ENCODE measurements at regions not wholly inside any gene's neighbourhood (a gene's known extent, or its start where the extent isn't known, plus 50 kb on each side); places are given as distances from the start of the nearest gene placed in this dataset.

GRCh38 chr6:67736816-67737215, 898.3 kb upstream of the ADGRB3 start:
- ChIA-PET CTCF (no interaction called here), POLR2A (no interaction called here)
- DNase-seq (ENCODE audit: extremely low spot score) = no peak
- TF ChIP-seq CTBP1 (IDR thresholded peaks at IDR 0.05; ENCODE audit: borderline replicate concordance) (no peak), FOXK2 (IDR thresholded peaks at IDR 0.05) (no peak), ELF4 (IDR thresholded peaks at IDR 0.05) (no peak), L3MBTL2 (conservative IDR thresholded peaks at IDR 0.05) (no peak), ARNT (IDR thresholded peaks at IDR 0.05) (no peak), SUZ12 (IDR thresholded peaks at IDR 0.05) (no peak), TARDBP (IDR thresholded peaks at IDR 0.05) (no peak), FOXM1 (IDR thresholded peaks at IDR 0.05; ENCODE audit: borderline replicate concordance) (no peak), FOXA1 (IDR thresholded peaks at IDR 0.05) (no peak), LEF1 (IDR thresholded peaks at IDR 0.05; ENCODE audit: borderline replicate concordance) (no peak), PKNOX1 (IDR thresholded peaks at IDR 0.05) (no peak), SP1 (IDR thresholded peaks at IDR 0.05) (no peak), BHLHE40 (IDR thresholded peaks at IDR 0.05; ENCODE audit: borderline replicate concordance) (no peak), HDGF (IDR thresholded peaks at IDR 0.05; ENCODE audit: borderline replicate concordance) (no peak)

GRCh38 chr6:67736161-67736560, 898.9 kb upstream of the ADGRB3 start:
- POLR2A ChIA-PET = no interaction called here
- CTCF ChIA-PET = no interaction called here
- TF ChIP-seq SUZ12 (IDR thresholded peaks at IDR 0.05) (no peak), L3MBTL2 (conservative IDR thresholded peaks at IDR 0.05) (no peak)

GRCh38 chr6:67735623-67736022, 899.5 kb upstream of the ADGRB3 start:
- POLR2A ChIA-PET = no interaction called here
- TF ChIP-seq BHLHE40 (IDR thresholded peaks at IDR 0.05; ENCODE audit: borderline replicate concordance) (no peak), ARNT (IDR thresholded peaks at IDR 0.05) (no peak), PKNOX1 (IDR thresholded peaks at IDR 0.05) (no peak), NFRKB (IDR thresholded peaks at IDR 0.05) (no peak), TARDBP (IDR thresholded peaks at IDR 0.05) (no peak), SP1 (IDR thresholded peaks at IDR 0.05) (no peak), L3MBTL2 (conservative IDR thresholded peaks at IDR 0.05) (no peak), FOXA1 (IDR thresholded peaks at IDR 0.05) (no peak), FOXK2 (IDR thresholded peaks at IDR 0.05) (no peak), SUZ12 (IDR thresholded peaks at IDR 0.05) (no peak), ZNF384 (IDR thresholded peaks at IDR 0.05) (no peak), HDGF (IDR thresholded peaks at IDR 0.05; ENCODE audit: borderline replicate concordance) (no peak), CTBP1 (IDR thresholded peaks at IDR 0.05; ENCODE audit: borderline replicate concordance) (no peak), ELF4 (IDR thresholded peaks at IDR 0.05) (no peak), FOXM1 (IDR thresholded peaks at IDR 0.05; ENCODE audit: borderline replicate concordance) (no peak)
- no peak for DNase-seq (ENCODE audit: extremely low spot score)
- CTCF ChIA-PET = no interaction called here

More at GRCh38 chr6:67736161-67736560, 898.9 kb upstream of the ADGRB3 start:
- DNase-seq (ENCODE audit: extremely low spot score) = no peak

GRCh38 chr6:67722861-67723261, 912.2 kb upstream of the ADGRB3 start:
- CTCF ChIA-PET = no interaction called here
- DNase-seq (ENCODE audit: extremely low spot score) = no peak
- POLR2A ChIA-PET = no interaction called here
- TF ChIP-seq TARDBP (IDR thresholded peaks at IDR 0.05) (no peak), BHLHE40 (IDR thresholded peaks at IDR 0.05; ENCODE audit: borderline replicate concordance) (no peak), NFRKB (IDR thresholded peaks at IDR 0.05) (no peak), LEF1 (IDR thresholded peaks at IDR 0.05; ENCODE audit: borderline replicate concordance) (no peak), ARNT (IDR thresholded peaks at IDR 0.05) (no peak), FOXM1 (IDR thresholded peaks at IDR 0.05; ENCODE audit: borderline replicate concordance) (no peak), ZNF384 (IDR thresholded peaks at IDR 0.05) (no peak), L3MBTL2 (conservative IDR thresholded peaks at IDR 0.05) (no peak), ELF4 (IDR thresholded peaks at IDR 0.05) (no peak), CTBP1 (IDR thresholded peaks at IDR 0.05; ENCODE audit: borderline replicate concordance) (no peak), PKNOX1 (IDR thresholded peaks at IDR 0.05) (no peak), SUZ12 (IDR thresholded peaks at IDR 0.05) (no peak)

GRCh38 chr6:67717281-67717680, 917.8 kb upstream of the ADGRB3 start:
- POLR2A ChIA-PET = no interaction called here
- DNase-seq (ENCODE audit: extremely low spot score) = no peak
- TF ChIP-seq FOXA1 (IDR thresholded peaks at IDR 0.05) (no peak), NFRKB (IDR thresholded peaks at IDR 0.05) (no peak), TARDBP (IDR thresholded peaks at IDR 0.05) (no peak), L3MBTL2 (conservative IDR thresholded peaks at IDR 0.05) (no peak), ZNF384 (IDR thresholded peaks at IDR 0.05) (no peak), BHLHE40 (IDR thresholded peaks at IDR 0.05; ENCODE audit: borderline replicate concordance) (no peak), SP1 (IDR thresholded peaks at IDR 0.05) (no peak), FOXK2 (IDR thresholded peaks at IDR 0.05) (no peak), ARNT (IDR thresholded peaks at IDR 0.05) (no peak), LEF1 (IDR thresholded peaks at IDR 0.05; ENCODE audit: borderline replicate concordance) (no peak), CTBP1 (IDR thresholded peaks at IDR 0.05; ENCODE audit: borderline replicate concordance) (no peak), PKNOX1 (IDR thresholded peaks at IDR 0.05) (no peak), SUZ12 (IDR thresholded peaks at IDR 0.05) (no peak), HDGF (IDR thresholded peaks at IDR 0.05; ENCODE audit: borderline replicate concordance) (no peak), FOXM1 (IDR thresholded peaks at IDR 0.05; ENCODE audit: borderline replicate concordance) (no peak)
- CTCF ChIA-PET = no interaction called here

GRCh38 chr6:67706388-67706787, 928.7 kb upstream of the ADGRB3 start:
- TF ChIP-seq PKNOX1 (IDR thresholded peaks at IDR 0.05) (no peak), ZNF384 (IDR thresholded peaks at IDR 0.05) (no peak), FOXA1 (IDR thresholded peaks at IDR 0.05) (no peak), SP1 (IDR thresholded peaks at IDR 0.05) (no peak), CTBP1 (IDR thresholded peaks at IDR 0.05; ENCODE audit: borderline replicate concordance) (no peak), FOXM1 (IDR thresholded peaks at IDR 0.05; ENCODE audit: borderline replicate concordance) (no peak), TARDBP (IDR thresholded peaks at IDR 0.05) (no peak), LEF1 (IDR thresholded peaks at IDR 0.05; ENCODE audit: borderline replicate concordance) (no peak), BHLHE40 (IDR thresholded peaks at IDR 0.05; ENCODE audit: borderline replicate concordance) (no peak)
- DNase-seq (ENCODE audit: extremely low spot score) = no peak
- ChIA-PET POLR2A (no interaction called here), CTCF (no interaction called here)
